HG02852 (cell line): ENCODE measurements at regions not wholly inside any gene's neighbourhood (a gene's known extent, or its start where the extent isn't known, plus 50 kb on each side); places are given as distances from the start of the nearest gene placed in this dataset.

Experiments
- ATAC-seq: cut with Tn5 transposase; IDR thresholded peaks from one replicate; pipeline ENCODE4 v1.9.1; 2021; ENCODE audit warnings: mild to moderate bottlenecking, moderate library complexity; ENCODE audit not compliant: unreplicated experiment

- no peak for ATAC-seq
These were observed 563.6 kb downstream of the NR2F1-AS1 start for GRCh38 chr5:93017376-93017775.

DNA sequence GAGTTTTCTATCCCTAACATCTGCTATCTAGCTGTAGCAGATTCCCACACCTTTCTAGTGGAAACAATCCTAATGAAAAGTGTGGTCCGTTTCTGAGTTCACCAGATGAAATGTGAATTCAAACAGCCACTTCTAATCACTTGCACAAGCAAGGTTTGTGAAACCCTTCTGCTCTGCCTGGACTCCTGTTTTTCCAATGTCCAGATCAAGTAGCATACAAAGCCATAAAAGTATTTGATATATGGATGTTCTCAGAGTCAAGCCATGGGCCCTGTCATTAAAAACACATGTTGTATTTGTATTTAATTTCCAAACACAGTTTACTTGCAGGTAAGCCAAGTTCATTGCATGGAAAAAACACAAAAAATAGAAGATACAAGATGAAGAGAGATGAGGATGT is 570.4 kb downstream of the NR2F1-AS1 start:
- no peak for ATAC-seq

- no peak for ATAC-seq
These were observed 571.0 kb downstream of the NR2F1-AS1 start for GRCh38 chr5:93010037-93010436.

- ATAC-seq, result no peak
These were observed 572.4 kb downstream of the NR2F1-AS1 start for GRCh38 chr5:93008502-93009207.

DNA sequence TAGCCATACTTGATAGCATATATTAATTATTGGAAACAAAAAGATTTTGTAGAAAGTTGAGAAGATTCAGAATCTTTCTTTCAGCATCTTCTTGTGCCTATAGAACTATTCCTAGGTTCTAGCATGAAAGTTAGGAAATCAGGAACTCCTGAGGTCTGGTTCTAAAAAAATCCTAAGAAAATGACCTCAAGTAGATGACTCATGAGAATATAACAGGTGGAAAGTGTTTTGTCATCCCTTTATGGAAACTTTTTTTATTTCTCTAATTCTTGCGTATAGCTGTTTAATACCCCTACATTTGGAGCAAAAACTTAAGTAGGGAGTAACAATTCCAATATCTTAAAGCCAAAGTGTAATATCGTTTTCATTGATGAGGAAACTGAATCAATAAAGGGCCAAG is 574.1 kb downstream of the NR2F1-AS1 start:
- no peak for ATAC-seq

DNA sequence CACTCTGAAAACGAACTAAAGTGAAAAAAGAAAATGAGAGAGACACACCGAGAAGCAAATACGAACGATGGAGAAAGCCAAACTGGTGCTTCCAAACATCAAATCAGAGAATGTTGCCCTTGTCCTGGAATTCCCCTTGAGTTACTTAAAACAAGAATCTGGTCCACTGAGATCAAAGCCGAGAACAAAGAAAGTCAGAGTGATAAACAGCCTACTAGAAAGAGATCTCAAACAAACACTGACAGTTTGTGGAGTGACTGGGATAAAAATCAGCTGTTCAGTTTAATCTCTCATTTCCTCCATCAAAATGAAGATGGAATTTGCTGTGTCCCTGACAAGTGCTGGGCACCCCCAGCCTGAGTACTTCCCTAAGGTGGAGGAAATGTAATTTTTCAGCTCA is 582.6 kb downstream of the NR2F1-AS1 start:
- no peak for ATAC-seq

GRCh38 chr5:92994392-92994791 is 586.6 kb downstream of the NR2F1-AS1 start:
- ATAC-seq, result no peak

GRCh38 chr5:92992073-92992472 is 588.9 kb downstream of the NR2F1-AS1 start:
- ATAC-seq, result no peak

GRCh38 chr5:92991581-92992067 is 589.4 kb downstream of the NR2F1-AS1 start:
- no peak for ATAC-seq

- ATAC-seq, result no peak
These were observed 590.2 kb downstream of the NR2F1-AS1 start for GRCh38 chr5:92990771-92991170.

GRCh38 chr5:92981001-92981400 is 600.0 kb downstream of the NR2F1-AS1 start:
- ATAC-seq, result no peak

GRCh38 chr5:92980491-92980890 is 600.5 kb downstream of the NR2F1-AS1 start:
- no peak for ATAC-seq

DNA sequence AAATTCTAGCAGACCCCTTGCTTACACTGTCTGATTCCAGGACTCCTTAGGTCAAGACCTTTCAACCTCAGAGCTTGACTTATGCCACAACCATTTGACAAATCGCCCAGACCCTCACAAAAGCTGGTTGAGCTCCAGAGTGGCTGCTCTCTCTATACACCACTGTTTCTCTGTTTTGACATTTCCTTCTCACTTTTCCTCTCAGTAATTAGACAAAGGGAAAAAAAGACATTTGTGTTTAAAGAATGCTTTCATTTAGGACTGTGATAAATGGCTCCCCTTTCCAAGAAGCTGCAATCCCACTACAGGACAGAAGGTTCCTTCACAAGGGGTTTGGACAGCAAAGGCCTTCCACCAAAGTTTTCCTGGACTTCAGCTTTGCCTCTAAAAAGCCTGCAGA is 601.3 kb downstream of the NR2F1-AS1 start:
- ATAC-seq, result no peak

DNA sequence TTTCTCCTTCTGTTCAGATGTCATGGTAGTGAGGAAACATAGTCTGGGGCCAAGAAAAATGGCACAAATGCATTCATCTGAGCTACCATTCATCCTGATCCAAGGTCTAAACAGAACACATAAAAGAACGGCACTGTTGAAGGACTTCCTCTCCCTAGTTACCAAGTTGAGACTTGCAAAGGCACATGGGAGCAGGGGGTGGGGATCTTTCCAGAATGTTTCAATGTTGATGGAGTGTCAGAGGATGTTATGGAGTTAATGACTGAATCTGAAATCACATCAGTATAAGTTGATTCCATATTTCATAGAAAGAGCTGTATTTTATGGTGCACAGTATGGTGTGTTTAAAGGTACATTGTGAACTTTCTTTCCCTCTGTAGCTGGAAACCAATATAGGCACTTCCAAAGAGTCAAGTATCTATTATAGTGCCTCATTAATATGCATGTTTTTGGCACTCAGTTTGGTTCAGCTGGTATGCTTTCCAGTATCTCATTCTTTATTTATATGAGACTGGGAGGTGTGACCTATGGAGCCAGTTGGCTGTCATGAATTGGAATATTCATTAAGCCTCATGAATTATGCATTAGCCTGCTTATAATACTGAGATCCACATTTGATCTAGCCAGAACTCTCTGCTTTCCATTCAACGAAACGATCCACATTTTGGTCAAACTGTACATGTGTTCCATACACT is 603.0 kb downstream of the NR2F1-AS1 start:
- no peak for ATAC-seq

GRCh38 chr5:92976156-92976555 is 604.9 kb downstream of the NR2F1-AS1 start:
- no peak for ATAC-seq

GRCh38 chr5:92969781-92970237 is 611.2 kb downstream of the NR2F1-AS1 start:
- no peak for ATAC-seq

GRCh38 chr5:92969191-92969780 is 611.7 kb downstream of the NR2F1-AS1 start:
- ATAC-seq, result no peak

- ATAC-seq, result no peak
These were observed 617.2 kb downstream of the NR2F1-AS1 start for GRCh38 chr5:92963800-92964199.

- no peak for ATAC-seq
These were observed 618.3 kb downstream of the NR2F1-AS1 start for GRCh38 chr5:92962752-92963151.

DNA sequence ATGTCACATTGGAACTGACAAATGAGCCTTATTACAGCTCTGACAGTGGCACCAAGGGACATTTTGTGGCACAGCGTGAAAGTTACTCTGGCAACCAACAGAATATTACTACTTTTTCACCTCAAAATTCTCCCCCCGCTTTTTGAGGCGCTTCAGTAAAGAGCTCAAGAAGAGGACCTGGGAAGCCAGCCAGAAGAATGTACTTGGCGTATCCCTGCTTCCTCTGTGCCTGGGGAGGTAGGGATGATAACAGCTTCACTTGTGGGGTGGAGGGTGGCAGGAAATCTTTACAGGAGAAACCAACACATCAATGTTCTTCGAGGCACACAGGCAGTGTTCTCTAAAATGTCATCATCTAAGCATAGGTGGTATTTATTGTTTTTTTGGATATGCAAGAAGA is 624.1 kb downstream of the NR2F1-AS1 start:
- no peak for ATAC-seq

DNA sequence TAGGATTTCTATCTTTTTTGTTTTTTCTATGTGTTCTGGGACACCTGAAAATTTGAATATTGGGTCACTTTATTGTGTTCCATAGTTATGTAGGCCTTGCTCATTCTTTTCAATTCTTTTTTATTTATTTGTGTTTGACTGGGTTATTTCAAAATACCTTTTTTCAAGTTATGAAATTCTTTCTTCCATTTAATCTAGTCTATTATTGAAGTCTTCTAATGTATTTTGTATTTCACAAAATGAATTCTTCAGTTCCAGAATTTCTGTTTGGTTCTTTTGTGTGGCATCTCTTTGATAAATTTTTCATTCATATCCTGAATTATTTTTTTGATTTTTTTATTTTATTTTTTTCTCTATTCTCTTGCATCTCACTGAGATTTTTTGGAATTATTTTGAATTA is 628.8 kb downstream of the NR2F1-AS1 start:
- no peak for ATAC-seq

GRCh38 chr5:92951746-92952145 is 629.3 kb downstream of the NR2F1-AS1 start:
- no peak for ATAC-seq
